HG02981 (cell line): ENCODE measurements at regions not wholly inside any gene's neighbourhood (a gene's known extent, or its start where the extent isn't known, plus 50 kb on each side); places are given as distances from the start of the nearest gene placed in this dataset.
"Not testable (repeated sequence)": the region's sequence is repeated elsewhere in the genome, so short reads cannot be mapped to it uniquely, and the experiment has no call there.

Experiments used
- ATAC-seq: cut with Tn5 transposase; IDR thresholded peaks from one replicate; pipeline ENCODE4 v1.9.1; 2021; ENCODE audit warnings: mild to moderate bottlenecking, moderate library complexity; ENCODE audit not compliant: unreplicated experiment

GRCh38 chr3:192968901-192969300 is 51.2 kb upstream of the MB21D2 start:
- ATAC-seq, result not testable (repeated sequence)

DNA sequence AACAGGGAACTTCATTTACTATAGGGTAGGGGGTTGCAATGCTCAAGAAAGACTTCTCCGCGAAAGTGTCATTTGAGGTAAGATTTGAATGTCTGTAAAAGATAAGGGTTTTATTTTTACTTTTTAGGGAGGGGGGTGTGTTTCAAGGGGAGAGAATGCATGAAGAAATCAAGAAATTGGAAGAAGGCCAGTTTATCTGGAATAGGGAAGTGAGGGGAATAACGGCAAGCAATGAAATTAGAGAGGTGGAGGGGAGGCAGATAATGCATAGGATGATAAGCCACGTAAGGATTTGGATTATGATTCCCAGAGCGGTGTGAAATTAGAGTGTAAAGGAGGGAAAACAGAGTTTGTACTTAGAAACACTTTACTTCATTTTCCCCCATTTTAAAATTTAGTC is 63.0 kb upstream of the MB21D2 start:
- ATAC-seq, result no peak

GRCh38 chr3:192986379-192986778 is 68.7 kb upstream of the MB21D2 start:
- ATAC-seq, result no peak

GRCh38 chr3:192991356-192991755 is 73.7 kb upstream of the MB21D2 start:
- ATAC-seq, result no peak

DNA sequence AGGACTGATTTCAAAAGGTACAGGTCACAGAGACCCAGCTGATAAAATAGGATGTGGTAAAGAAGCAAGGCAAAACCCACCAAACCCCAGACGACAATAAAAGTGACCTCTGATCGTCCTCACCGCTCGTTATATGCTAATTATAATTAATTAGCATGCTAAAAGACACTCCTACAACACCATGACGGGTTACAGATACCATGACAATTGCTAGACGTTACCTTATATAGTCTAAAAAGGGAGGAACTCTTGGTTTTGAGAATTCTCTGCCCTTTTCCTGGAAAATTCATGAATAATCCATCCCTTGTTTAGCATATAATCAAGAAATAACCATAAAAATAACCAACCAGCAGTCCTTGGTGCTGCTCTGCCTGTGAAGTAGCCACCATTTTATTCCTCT is 74.7 kb upstream of the MB21D2 start:
- ATAC-seq, result no peak

GRCh38 chr3:192993411-192993810 is 75.8 kb upstream of the MB21D2 start:
- no peak for ATAC-seq

DNA sequence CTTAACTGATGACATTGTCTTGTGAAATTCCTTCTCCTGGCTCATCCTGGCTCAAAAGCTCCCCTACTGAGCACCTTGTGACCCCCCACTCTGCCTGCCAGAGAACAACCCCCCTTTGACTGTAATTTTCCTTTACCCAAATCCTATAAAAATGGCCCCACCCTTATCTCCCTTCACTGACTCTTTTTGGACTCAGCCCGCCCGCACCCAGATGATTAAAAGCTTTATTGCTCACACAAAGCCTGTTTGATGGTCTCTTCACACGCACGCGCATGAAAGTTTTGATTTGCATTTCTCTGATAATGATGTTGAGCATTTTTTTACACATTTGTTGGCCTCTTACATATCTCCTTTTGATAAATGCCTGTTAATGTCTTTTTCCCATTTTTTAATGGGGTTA is 83.5 kb upstream of the MB21D2 start:
- not testable (repeated sequence) for ATAC-seq

- not testable (repeated sequence) for ATAC-seq
These were observed 86.0 kb upstream of the MB21D2 start for GRCh38 chr3:193003624-193004023.

- no peak for ATAC-seq
These were observed 91.0 kb upstream of the MB21D2 start for GRCh38 chr3:193008654-193009053.

- ATAC-seq, result no peak
These were observed 92.5 kb upstream of the MB21D2 start for GRCh38 chr3:193010191-193010590.

DNA sequence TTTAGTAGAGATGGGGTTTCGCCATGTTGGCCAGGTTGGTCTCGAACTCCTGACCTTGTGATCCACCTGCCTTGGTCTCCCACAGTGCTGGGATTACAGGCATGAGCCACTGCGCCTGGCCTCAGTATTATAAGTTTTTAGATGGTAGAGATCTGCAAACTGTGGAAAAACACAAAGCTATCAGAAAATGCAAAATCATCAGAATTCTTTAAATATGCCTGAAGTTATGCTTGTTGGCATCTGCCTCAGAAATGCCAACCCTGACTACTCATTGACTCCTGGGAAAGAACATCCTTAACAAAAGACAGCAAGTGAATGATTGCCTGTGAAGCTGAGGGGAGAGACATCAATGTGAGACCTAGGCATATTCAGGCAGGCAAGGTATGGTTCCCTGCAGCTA is 94.3 kb upstream of the MB21D2 start:
- ATAC-seq, result no peak

DNA sequence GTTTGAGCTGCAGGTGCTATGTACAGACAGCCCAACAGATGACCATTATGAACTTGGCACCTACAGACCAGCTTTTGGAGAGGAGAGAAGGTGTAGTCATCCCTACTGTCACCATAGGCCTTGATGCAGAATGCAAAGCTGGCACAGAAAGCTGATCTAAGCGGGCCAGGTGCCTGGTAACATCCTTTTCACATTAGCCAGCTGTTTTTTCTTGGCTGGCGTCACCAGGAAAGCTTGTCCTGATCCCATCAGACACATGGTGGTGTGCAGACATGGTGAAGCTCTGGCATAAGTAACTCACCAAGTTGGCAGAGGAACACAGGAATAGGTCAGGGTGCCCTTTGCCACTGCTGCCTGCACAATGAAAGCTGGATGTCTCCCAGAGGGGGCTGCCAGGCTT is 97.2 kb upstream of the MB21D2 start:
- ATAC-seq, result no peak

- ATAC-seq, result no peak
These were observed 98.8 kb upstream of the MB21D2 start for GRCh38 chr3:193016437-193016901.

DNA sequence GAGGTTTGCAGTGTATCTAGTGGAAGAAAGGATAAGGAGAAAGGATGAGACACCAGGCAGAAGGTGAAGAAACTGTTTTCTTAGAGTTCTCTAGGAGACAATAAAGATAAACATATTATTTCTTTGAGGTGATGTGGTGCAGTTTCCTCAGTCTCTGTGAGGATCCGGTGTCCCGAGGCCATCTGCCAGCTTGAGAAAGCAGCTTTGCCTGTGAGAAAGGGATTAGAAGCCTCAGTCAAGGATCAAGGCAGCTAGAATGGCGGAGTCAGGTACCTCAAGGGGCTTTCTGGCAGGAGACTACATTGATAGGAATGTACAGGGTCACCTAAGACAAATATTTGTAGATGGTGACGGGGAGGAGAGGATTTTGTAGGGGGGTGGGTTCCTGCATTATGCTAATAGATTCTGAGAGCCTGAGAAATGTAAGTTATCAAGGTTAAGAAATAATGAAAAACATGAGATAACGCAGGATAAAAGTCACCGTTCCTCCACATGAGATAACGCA is 103.9 kb upstream of the MB21D2 start:
- ATAC-seq, result no peak

DNA sequence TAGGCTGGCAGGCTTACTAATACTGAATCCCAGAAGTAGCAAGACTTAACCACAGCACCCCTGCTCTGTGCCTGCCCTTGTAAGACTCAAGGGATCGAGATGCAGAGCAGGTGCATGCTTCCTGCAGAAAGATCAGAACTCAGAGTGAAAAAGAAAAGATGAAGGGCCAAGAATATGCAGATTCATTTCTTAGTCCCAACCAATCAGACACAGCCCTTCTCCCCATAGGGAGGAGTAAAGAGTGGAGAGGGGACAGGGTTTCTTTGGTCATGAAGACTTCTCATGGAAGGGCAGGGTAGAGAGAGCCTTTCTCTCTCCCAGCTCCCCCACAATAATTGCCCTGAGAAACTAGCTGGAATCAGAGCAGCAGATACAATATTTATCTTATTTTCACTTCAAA is 105.6 kb upstream of the MB21D2 start:
- ATAC-seq, result no peak

- no peak for ATAC-seq
These were observed 110.6 kb upstream of the MB21D2 start for GRCh38 chr3:193028258-193028657.

DNA sequence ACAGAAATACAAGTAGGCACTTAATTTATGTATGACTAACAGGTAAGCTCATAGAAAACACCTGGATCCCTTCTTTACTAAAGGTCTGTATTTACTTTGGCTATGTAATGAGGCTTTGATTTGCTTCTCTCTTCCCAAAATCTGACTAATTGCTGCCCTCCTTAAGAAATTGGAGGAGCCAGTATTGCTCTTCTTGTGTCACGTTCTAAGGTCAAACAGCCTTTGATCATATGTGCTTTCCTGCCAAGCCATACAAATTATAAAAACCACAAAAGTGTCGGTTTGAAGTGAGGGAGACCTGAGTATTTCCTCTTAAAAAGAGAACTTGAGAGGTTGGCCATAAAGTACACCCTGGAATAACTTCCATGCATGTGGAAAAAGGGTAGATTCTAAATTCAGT is 112.1 kb upstream of the MB21D2 start:
- ATAC-seq, result no peak

GRCh38 chr3:193030276-193030675 is 112.6 kb upstream of the MB21D2 start:
- ATAC-seq, result no peak

DNA sequence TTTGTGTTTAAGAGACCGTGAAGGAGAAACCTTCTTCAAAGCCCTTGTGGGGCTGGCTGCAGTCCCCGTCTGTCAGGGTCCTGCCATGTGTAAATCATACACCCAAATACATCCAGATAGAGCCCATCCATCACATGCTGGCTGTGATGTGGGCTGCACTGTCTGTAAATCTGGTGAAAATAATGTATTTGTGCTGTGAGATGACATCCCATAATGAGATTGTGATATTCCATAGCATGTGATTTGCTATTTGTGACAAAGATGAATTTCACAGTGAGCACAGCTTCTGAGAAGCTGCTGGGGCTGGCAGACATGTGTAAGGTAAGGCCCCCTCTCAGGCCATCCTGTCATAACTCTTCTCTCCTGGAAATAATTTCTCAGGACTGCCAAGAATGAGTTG is 114.3 kb upstream of the MB21D2 start:
- no peak for ATAC-seq

GRCh38 chr3:193033226-193033780 is 115.6 kb upstream of the MB21D2 start:
- ATAC-seq, result no peak

GRCh38 chr3:193037828-193038227 is 120.2 kb upstream of the MB21D2 start:
- ATAC-seq, result not testable (repeated sequence)

- no peak for ATAC-seq
These were observed 121.4 kb upstream of the MB21D2 start for GRCh38 chr3:193039058-193039457.
